Body of pancreas (tissue), 4 donors: ENCODE measurements at regions not wholly inside any gene's neighbourhood (a gene's known extent, or its start where the extent isn't known, plus 50 kb on each side); places are given as distances from the start of the nearest gene placed in this dataset.

ENCODE experiments used
- POLR2A ChIP-seq, 3 donors: fragments of 450-650 bp; IDR thresholded peaks; one replicate each; pipeline ENCODE4 v1.6.1; 2016; ENCODE audit warnings: antibody characterized with exemption in 3 of 3, mild to moderate bottlenecking in 2 of 3
- TF ChIP-seq, protein P1 (sequence below), 7 experiments: fragments of 450-650 bp in 4 of 7; fragments of 200-600 bp in 3 of 7; sonication (generic) in 3 of 7; IDR thresholded peaks; one replicate each; pipeline ENCODE4 v1.5.1; 2016 to 2019; ENCODE audit warnings: antibody characterized with exemption in 7 of 7

GRCh38 chr10:9800011-9800410, 1217.7 kb upstream of the CELF2 start:
- TF ChIP-seq, protein P1, sequence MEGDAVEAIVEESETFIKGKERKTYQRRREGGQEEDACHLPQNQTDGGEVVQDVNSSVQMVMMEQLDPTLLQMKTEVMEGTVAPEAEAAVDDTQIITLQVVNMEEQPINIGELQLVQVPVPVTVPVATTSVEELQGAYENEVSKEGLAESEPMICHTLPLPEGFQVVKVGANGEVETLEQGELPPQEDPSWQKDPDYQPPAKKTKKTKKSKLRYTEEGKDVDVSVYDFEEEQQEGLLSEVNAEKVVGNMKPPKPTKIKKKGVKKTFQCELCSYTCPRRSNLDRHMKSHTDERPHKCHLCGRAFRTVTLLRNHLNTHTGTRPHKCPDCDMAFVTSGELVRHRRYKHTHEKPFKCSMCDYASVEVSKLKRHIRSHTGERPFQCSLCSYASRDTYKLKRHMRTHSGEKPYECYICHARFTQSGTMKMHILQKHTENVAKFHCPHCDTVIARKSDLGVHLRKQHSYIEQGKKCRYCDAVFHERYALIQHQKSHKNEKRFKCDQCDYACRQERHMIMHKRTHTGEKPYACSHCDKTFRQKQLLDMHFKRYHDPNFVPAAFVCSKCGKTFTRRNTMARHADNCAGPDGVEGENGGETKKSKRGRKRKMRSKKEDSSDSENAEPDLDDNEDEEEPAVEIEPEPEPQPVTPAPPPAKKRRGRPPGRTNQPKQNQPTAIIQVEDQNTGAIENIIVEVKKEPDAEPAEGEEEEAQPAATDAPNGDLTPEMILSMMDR (IDR thresholded peaks at IDR 0.05), result no peak
- TF ChIP-seq POLR2A (IDR thresholded peaks at IDR 0.05), result no peak
